ENCODE measurements at regions not wholly inside any gene's neighbourhood (a gene's known extent, or its start where the extent isn't known, plus 50 kb on each side); places are given as distances from the start of the nearest gene placed in this dataset.

GRCh38 chr5:77898385-77898784, 122.2 kb upstream of the TBCA start:
- no peak for TF ChIP-seq POLR2AphosphoS5 (IDR thresholded peaks at IDR 0.05)
- TF ChIP-seq CTCF (IDR thresholded peaks at IDR 0.05), result no peak
- TF ChIP-seq POLR2A (IDR thresholded peaks at IDR 0.05; ENCODE audit: low read depth), result no peak
